ENCODE measurements at regions not wholly inside any gene's neighbourhood (a gene's known extent, or its start where the extent isn't known, plus 50 kb on each side); places are given as distances from the start of the nearest gene placed in this dataset.
"Not testable (repeated sequence)": the region's sequence is repeated elsewhere in the genome, so short reads cannot be mapped to it uniquely, and the experiment has no call there.

DNA sequence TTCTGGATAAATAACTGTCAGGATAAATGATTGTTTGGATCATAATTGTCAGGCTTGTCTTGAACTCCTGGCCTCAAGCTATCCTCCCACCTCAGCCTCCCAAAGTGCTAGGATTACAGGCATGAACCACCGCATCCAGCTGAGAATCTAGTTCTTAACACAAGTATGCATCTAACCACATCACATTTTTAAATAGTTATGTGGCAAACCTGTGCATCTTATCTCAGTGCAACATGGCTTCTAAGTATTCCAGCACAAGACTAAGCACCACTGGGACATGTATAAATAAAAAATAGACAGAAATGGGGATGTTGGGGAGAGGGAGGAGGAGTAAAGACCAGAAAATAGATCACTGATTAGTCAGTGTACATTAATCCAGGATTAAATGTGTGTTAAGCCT lies 74.7 kb upstream of the TBL1X start:
- no peak for DNase-seq

DNA sequence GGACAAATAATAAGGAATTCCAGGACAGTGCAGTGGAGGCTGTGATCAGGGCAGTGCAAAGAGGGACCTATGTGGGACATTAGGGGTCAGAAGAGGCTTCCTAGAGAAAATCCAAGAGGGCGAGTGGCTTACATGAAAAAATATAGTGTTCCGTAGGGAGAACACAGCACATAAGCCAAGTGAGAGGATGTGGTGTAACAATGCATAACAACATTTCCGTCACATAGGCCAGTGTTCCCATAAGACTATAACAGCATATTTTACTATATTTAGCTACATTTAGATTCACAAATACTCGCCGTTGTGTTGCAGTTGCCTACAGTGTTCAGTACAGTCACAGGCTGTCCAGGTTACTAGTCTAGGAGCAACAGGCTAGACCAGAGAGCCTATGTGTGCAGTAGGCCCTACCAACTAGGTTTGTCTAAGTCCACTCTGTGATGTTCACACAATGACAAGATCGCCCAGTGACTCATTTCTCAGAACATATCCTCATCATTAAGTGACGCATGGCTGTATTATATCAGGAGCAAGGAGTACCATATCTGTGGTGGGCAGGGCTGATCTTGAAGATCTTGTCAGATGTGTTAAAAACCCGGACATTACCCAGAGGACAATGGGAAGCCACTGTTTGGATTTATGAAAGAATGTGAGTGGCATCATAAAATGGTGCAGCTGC lies 74.0 kb upstream of the TBL1X start:
- DNase-seq = no peak

GRCh38 chrX:9392445-9392844 lies 72.4 kb upstream of the TBL1X start:
- no peak for DNase-seq

DNA sequence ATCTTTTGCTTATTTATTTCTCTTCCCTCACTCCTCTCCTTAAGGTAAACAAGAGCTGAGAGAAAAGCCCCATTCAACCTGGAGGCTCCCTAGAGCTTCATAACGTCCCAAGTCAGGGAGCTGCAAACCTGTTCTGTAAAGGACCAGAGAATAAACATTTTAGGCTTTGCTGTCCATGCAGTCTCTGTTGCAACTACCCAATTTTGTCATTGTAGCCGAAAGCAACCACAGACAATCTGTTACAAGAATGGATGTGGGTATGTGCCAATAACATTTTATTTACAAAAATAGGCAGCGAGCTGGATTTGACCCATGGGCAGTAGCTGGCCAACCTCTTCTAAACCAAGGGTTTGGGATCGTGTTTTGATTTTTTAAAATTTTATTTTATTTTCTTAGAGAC lies 71.3 kb upstream of the TBL1X start:
- DNase-seq = no peak

- no peak for DNase-seq
Measured at GRCh38 chrX:9394212-9394611, 70.6 kb upstream of the TBL1X start.

- no peak for DNase-seq
Measured at GRCh38 chrX:9396930-9397329, 67.9 kb upstream of the TBL1X start.

GRCh38 chrX:9401051-9401450 lies 63.8 kb upstream of the TBL1X start:
- no peak for DNase-seq

DNA sequence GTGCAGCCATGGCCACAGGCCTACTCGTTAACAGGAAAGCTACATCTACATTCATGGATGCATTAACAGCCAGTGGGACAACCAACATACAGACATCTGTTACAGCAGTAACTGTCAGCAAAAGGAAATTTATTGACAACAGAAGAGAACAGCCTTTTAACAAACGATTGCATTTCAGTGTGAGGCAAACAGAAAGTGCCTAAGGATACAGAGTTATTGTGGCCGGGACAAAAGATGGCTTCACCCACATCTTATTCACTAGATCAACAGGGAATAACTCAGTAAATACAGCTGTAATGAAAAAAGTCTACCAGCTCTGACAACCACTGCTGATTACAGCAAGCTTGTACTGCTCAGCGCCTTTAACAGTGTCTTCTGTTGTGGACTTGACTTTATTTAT lies 61.5 kb upstream of the TBL1X start:
- no peak for DNase-seq

DNA sequence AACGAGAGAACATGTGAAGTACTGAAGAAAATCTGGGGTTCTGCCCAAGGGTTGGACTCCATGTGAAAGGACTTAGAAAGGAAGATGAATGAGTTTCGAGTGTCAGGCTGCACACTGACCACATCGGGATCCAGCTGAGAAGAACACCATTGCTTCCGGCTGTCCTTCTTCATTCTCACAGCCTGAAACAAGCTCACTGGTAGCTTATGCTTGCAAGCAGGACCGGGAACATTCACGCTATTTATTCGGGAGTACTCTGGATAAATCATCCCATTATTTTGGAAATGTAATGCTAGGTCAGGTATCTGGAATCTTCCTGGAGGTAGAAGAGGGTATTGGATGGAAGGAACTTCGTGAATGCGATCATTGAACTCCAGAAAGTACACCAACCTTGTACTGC lies 59.2 kb upstream of the TBL1X start:
- not testable (repeated sequence) for DNase-seq

DNA sequence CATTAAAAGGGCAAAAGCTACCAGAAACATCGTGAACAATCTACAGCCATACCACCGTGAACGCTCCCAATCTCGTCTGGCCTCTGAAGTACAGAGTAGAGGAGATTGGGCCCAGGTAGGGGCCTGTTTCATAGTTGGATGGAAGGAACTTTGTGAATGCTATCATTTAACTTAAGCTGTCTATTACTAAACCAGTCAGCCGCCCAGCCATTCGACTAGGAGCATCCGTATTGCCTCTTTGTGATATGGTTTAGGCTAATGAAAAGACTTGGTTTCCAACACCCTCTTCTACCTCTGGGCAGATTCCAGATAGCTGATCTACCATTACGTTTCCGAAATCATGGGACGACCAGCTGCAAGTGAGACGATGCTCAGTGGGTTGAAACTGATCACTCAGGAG lies 54.0 kb upstream of the TBL1X start:
- DNase-seq = not testable (repeated sequence)

DNA sequence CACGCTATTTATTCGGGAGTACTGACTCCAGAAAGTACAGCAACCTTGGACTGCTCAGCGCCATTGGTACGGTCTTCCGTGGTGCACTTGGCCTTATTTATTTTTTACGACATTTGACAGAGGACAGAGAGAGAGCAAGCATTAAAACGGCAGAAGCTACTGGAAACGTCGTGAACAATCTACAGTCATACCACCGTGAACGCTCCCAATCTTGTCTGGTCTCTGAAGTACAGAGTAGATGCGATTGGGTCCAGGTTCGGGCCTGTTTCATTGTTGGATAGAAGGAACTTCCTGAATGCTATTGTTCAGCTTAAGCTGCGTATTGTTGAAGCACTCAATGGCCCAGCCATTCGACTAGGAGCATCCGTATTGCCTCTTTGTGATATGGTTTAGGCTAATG lies 53.2 kb upstream of the TBL1X start:
- DNase-seq = not testable (repeated sequence)

GRCh38 chrX:9414416-9414815 lies 50.4 kb upstream of the TBL1X start:
- no peak for DNase-seq
